H9 (cell line): ENCODE measurements at regions not wholly inside any gene's neighbourhood (a gene's known extent, or its start where the extent isn't known, plus 50 kb on each side); places are given as distances from the start of the nearest gene placed in this dataset.

ENCODE experiments used
- DNase-seq: peaks from one replicate; pipeline ENCODE4 v3.0.0-alpha.2; 2017
- H2AFZ ChIP-seq: one replicate; pipeline ENCODE4 v1.6.1; 2013; ENCODE audit warnings: mild to moderate bottlenecking, low read length, control low read depth, moderate library complexity
- H2AK5ac ChIP-seq: 2 replicates; pipeline ENCODE4 v1.6.1; 2013; ENCODE audit warnings: low read length, control low read depth, mixed read lengths; ENCODE audit not compliant: insufficient read length
- H2BK120ac ChIP-seq: one replicate; pipeline ENCODE4 v1.6.1; 2013; ENCODE audit warnings: low read depth, mild to moderate bottlenecking, low read length, control low read depth, inconsistent platforms; ENCODE audit not compliant: poor library complexity, severe bottlenecking
- H2BK12ac ChIP-seq: 2 replicates; pipeline ENCODE4 v1.6.1; 2013; ENCODE audit warnings: low read length, control low read depth, mixed read lengths, low read depth; ENCODE audit not compliant: insufficient read length
- H2BK15ac ChIP-seq: 2 replicates; pipeline ENCODE4 v1.6.1; 2013; ENCODE audit warnings: low read depth, low read length, control low read depth
- H2BK20ac ChIP-seq: one replicate; pipeline ENCODE4 v1.6.1; 2013; ENCODE audit warnings: low read depth, mild to moderate bottlenecking, low read length, control low read depth, inconsistent platforms; ENCODE audit not compliant: poor library complexity, severe bottlenecking
- H2BK5ac ChIP-seq: 2 replicates; pipeline ENCODE4 v1.6.1; 2013; ENCODE audit warnings: low read length, control low read depth, mixed read lengths; ENCODE audit not compliant: insufficient read length
- H3K14ac ChIP-seq: 2 replicates; pipeline ENCODE4 v1.6.1; 2013; ENCODE audit warnings: low read length, control low read depth; ENCODE audit not compliant: insufficient read depth
- H3K18ac ChIP-seq: 2 replicates; pipeline ENCODE4 v1.6.1; 2013; ENCODE audit warnings: low read depth, mild to moderate bottlenecking, mixed read lengths, low read length, control low read depth; ENCODE audit not compliant: insufficient read length
- H3K23ac ChIP-seq: 2 replicates; pipeline ENCODE4 v1.6.1; 2013; ENCODE audit warnings: low read length, control low read depth, mixed read lengths, low read depth; ENCODE audit not compliant: insufficient read length
- H3K23me2 ChIP-seq: 2 replicates; pipeline ENCODE4 v1.6.1; 2013; ENCODE audit warnings: low read depth, mild to moderate bottlenecking, mixed read lengths, low read length, control low read depth; ENCODE audit not compliant: insufficient read length, poor library complexity, severe bottlenecking
- H3K27ac ChIP-seq: 2 replicates; pipeline ENCODE4 v1.5.1; 2013; ENCODE audit warnings: low read length, control low read depth, mixed read lengths, low read depth; ENCODE audit not compliant: insufficient read length
- H3K27me3 ChIP-seq: 2 replicates; pipeline ENCODE4 v1.6.1; 2013; ENCODE audit warnings: low read length, control low read depth, inconsistent platforms; ENCODE audit not compliant: insufficient read depth
- H3K4ac ChIP-seq: 2 replicates; pipeline ENCODE4 v1.6.1; 2013; ENCODE audit warnings: low read depth, mild to moderate bottlenecking, control low read depth, inconsistent platforms, low read length, moderate library complexity
- H3K4me1 ChIP-seq: 2 replicates; pipeline ENCODE4 v1.6.1; 2013; ENCODE audit warnings: low read length, control low read depth, inconsistent platforms; ENCODE audit not compliant: insufficient read depth
- H3K4me2 ChIP-seq: 2 replicates; pipeline ENCODE4 v1.6.1; 2013; ENCODE audit warnings: low read length, control low read depth, mixed read lengths; ENCODE audit not compliant: insufficient read length, insufficient read depth
- H3K56ac ChIP-seq: 2 replicates; pipeline ENCODE4 v1.6.1; 2013; ENCODE audit warnings: low read depth, mild to moderate bottlenecking, mixed read lengths, low read length, control low read depth; ENCODE audit not compliant: insufficient read length
- H3K79me1 ChIP-seq: 2 replicates; pipeline ENCODE4 v1.6.1; 2013; ENCODE audit warnings: low read depth, mild to moderate bottlenecking, moderate library complexity, low read length, control low read depth, inconsistent platforms; ENCODE audit not compliant: insufficient read depth, poor library complexity, severe bottlenecking
- H3K79me2 ChIP-seq: 2 replicates; pipeline ENCODE4 v1.6.1; 2013; ENCODE audit warnings: low read length, control low read depth, inconsistent platforms; ENCODE audit not compliant: insufficient read depth
- H3K9ac ChIP-seq: 2 replicates; pipeline ENCODE4 v1.6.1; 2013; ENCODE audit warnings: low read length, control low read depth, mixed read lengths; ENCODE audit not compliant: insufficient read length; ENCODE audit errors: extremely low read depth
- H3K9me3 ChIP-seq: one replicate; pipeline ENCODE4 v1.6.1; 2013; ENCODE audit warnings: low read depth, low read length, inconsistent platforms; ENCODE audit not compliant: control insufficient read depth
- H3T11ph ChIP-seq: one replicate; pipeline ENCODE4 v1.6.1; 2013; ENCODE audit warnings: mild to moderate bottlenecking, low read length, control low read depth, inconsistent platforms
- H4K20me1 ChIP-seq: one replicate; pipeline ENCODE4 v1.6.1; 2013; ENCODE audit not compliant: control insufficient read depth, insufficient read length, insufficient read depth
- H4K5ac ChIP-seq: 2 replicates; pipeline ENCODE4 v1.6.1; 2013; ENCODE audit warnings: low read depth, mild to moderate bottlenecking, mixed read lengths, low read length, control low read depth; ENCODE audit not compliant: insufficient read length
- H4K8ac ChIP-seq: replicated peaks from 2 replicates; pipeline ENCODE4 v1.6.1; 2013; ENCODE audit warnings: low read length, control low read depth, mixed read lengths, low read depth; ENCODE audit not compliant: insufficient read length
- H4K91ac ChIP-seq: 2 replicates; pipeline ENCODE4 v1.6.1; 2013; ENCODE audit warnings: low read depth, mild to moderate bottlenecking, moderate library complexity, mixed read lengths, low read length, control low read depth; ENCODE audit not compliant: insufficient read length
- H3K27ac Mint-ChIP-seq, 3 experiments: 2 replicates in 2 of 3; 3 replicates in 1 of 3; pipeline ENCODE4 v1.8.0; 2020 to 2021; ENCODE audit warnings: mixed read lengths in 3 of 3, mild to moderate bottlenecking in 1 of 3, moderate library complexity in 1 of 3
- H3K27me3 Mint-ChIP-seq: 2 replicates; pipeline ENCODE4 v1.8.0; 2021; ENCODE audit warnings: low read depth, mild to moderate bottlenecking, moderate library complexity, mixed read lengths
- H3K36me3 Mint-ChIP-seq, 3 experiments: 2 replicates in 2 of 3; 3 replicates in 1 of 3; pipeline ENCODE4 v1.8.0; 2020 to 2021; ENCODE audit warnings: low read depth in 3 of 3, mixed read lengths in 3 of 3; ENCODE audit not compliant: insufficient read depth in 1 of 3
- H3K4me1 Mint-ChIP-seq, 2 experiments: 2 replicates each; pipeline ENCODE4 v1.8.0; 2020; ENCODE audit warnings: mixed read lengths in 2 of 2
- H3K4me3 Mint-ChIP-seq, 2 experiments: 2 replicates in 1 of 2; 3 replicates in 1 of 2; pipeline ENCODE4 v1.8.0; 2020 to 2021; ENCODE audit warnings: mild to moderate bottlenecking in 2 of 2, mixed read lengths in 2 of 2, moderate library complexity in 1 of 2
- H3K9me3 Mint-ChIP-seq, 2 experiments: 2 replicates in 1 of 2; 3 replicates in 1 of 2; pipeline ENCODE4 v1.8.0; 2020; ENCODE audit warnings: mild to moderate bottlenecking in 2 of 2, mixed read lengths in 2 of 2, moderate library complexity in 1 of 2
- WGBS: extraction: QIAGEN DNeasy Blood & Tissue Kit; methylation state at CpG from one replicate; pipeline ENCODE4 v1.1.7; 2013; ENCODE audit warnings: missing lambda C conversion rate, low lambda C conversion rate, mixed read lengths; ENCODE audit not compliant: insufficient read length; ENCODE audit errors: extremely low coverage; 5-methylcytosine and 5-hydroxymethylcytosine counted together
- TF ChIP-seq, protein P1 (sequence below): fragments of 200-600 bp; sonication (generic); conservative IDR thresholded peaks from 3 replicates; pipeline ENCODE4 v1.8.0; 2021; ENCODE audit warnings: antibody characterized with exemption, mild to moderate bottlenecking

DNA sequence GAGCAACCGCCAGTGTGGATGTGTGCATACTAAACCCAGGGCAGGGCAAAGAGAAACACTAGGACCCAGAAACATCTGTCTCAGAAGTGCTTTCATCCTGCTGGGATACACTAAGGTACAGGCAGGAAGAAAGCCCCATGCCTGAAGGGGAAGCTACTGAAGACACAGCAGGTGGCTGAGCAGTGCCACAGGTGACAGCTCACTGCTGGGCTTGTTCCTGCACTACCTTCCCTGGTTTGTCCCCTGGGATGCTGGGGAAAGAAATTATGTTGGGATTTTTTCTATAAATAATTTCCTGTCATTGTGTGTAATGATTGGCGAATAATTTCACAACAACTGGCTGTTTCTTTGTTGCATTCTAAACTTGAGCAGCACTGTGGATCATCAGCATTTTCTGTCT is 245.3 kb upstream of the RAB4A start:
- peaks cover 85% of the 10 kb centered on the region for H3K27me3 Mint-ChIP-seq
- Histone ChIP-seq H3T11ph (no peak overlapping the region), H2AK5ac (no peak overlapping the region), H2AFZ (no peak overlapping the region), H3K14ac (no peak overlapping the region), H3K4ac (no peak overlapping the region), H2BK15ac (no peak overlapping the region), H3K27me3 (no peaks in the 10 kb centered on the region), H3K4me1 (peaks cover 4% of the 10 kb centered on the region; the same call in 1 of the 2 replicates), H3K18ac (no peak overlapping the region), H3K23me2 (no peaks in the 10 kb centered on the region), H2BK20ac (no peak overlapping the region), H3K56ac (no peak overlapping the region), H2BK5ac (no peak overlapping the region), H3K79me1 (no peaks in the 10 kb centered on the region), H4K5ac (no peak overlapping the region), H2BK12ac (no peak overlapping the region), H3K9ac (no peak overlapping the region), H4K91ac (no peak overlapping the region), H4K8ac (no peak overlapping the region), H3K9me3 (no peaks in the 10 kb centered on the region), H3K23ac (no peak overlapping the region), H4K20me1 (no peaks in the 10 kb centered on the region), H3K27ac (no peak overlapping the region), H3K4me2 (no peak overlapping the region), H2BK120ac (no peak overlapping the region), H3K79me2 (no peaks in the 10 kb centered on the region)
- no peak overlapping the region for H3K4me3 Mint-ChIP-seq
- peaks cover 47 to 60% of the 10 kb centered on the region in 2 experiments for H3K4me1 Mint-ChIP-seq
- no peaks in the 10 kb centered on the region for H3K9me3 Mint-ChIP-seq
- H3K27ac Mint-ChIP-seq = no peak overlapping the region
- WGBS = no CpG with 5 or more reads among the region's 2 CpGs
- no peaks in the 10 kb centered on the region for H3K36me3 Mint-ChIP-seq
- DNase-seq = no peak
- TF ChIP-seq, protein P1, sequence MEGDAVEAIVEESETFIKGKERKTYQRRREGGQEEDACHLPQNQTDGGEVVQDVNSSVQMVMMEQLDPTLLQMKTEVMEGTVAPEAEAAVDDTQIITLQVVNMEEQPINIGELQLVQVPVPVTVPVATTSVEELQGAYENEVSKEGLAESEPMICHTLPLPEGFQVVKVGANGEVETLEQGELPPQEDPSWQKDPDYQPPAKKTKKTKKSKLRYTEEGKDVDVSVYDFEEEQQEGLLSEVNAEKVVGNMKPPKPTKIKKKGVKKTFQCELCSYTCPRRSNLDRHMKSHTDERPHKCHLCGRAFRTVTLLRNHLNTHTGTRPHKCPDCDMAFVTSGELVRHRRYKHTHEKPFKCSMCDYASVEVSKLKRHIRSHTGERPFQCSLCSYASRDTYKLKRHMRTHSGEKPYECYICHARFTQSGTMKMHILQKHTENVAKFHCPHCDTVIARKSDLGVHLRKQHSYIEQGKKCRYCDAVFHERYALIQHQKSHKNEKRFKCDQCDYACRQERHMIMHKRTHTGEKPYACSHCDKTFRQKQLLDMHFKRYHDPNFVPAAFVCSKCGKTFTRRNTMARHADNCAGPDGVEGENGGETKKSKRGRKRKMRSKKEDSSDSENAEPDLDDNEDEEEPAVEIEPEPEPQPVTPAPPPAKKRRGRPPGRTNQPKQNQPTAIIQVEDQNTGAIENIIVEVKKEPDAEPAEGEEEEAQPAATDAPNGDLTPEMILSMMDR = no peak
